GM18517 (cell line): ENCODE measurements at regions not wholly inside any gene's neighbourhood (a gene's known extent, or its start where the extent isn't known, plus 50 kb on each side); places are given as distances from the start of the nearest gene placed in this dataset.
"Not testable (repeated sequence)": the region's sequence is repeated elsewhere in the genome, so short reads cannot be mapped to it uniquely, and the experiment has no call there.

Experiments used
- ATAC-seq: cut with Tn5 transposase; IDR thresholded peaks from one replicate; pipeline ENCODE4 v1.9.1; 2021; ENCODE audit warnings: mild to moderate bottlenecking, moderate library complexity; ENCODE audit not compliant: unreplicated experiment

GRCh38 chr6:19892260-19892659 lies 55.1 kb downstream of the ID4 start:
- no peak for ATAC-seq

GRCh38 chr6:19895866-19896692 lies 58.9 kb downstream of the ID4 start:
- ATAC-seq = no peak

GRCh38 chr6:19896693-19897010 lies 59.5 kb downstream of the ID4 start:
- ATAC-seq = no peak

- no peak for ATAC-seq
Observed at GRCh38 chr6:19898141-19898740, 61.1 kb downstream of the ID4 start.

- no peak for ATAC-seq
Observed at GRCh38 chr6:19902201-19902600, 65.0 kb downstream of the ID4 start.

- not testable (repeated sequence) for ATAC-seq
Observed at GRCh38 chr6:19904408-19904807, 67.2 kb downstream of the ID4 start.

GRCh38 chr6:19905584-19905983 lies 68.4 kb downstream of the ID4 start:
- no peak for ATAC-seq

GRCh38 chr6:19906171-19906570 lies 69.0 kb downstream of the ID4 start:
- ATAC-seq = no peak

GRCh38 chr6:19911223-19911622 lies 74.1 kb downstream of the ID4 start:
- no peak for ATAC-seq

GRCh38 chr6:19918436-19918835 lies 81.3 kb downstream of the ID4 start:
- ATAC-seq = no peak

- no peak for ATAC-seq
Observed at GRCh38 chr6:19921786-19922185, 84.6 kb downstream of the ID4 start.

- no peak for ATAC-seq
Observed at GRCh38 chr6:19925533-19925932, 88.4 kb downstream of the ID4 start.

GRCh38 chr6:19928461-19928860 lies 91.3 kb downstream of the ID4 start:
- no peak for ATAC-seq

- no peak for ATAC-seq
Observed at GRCh38 chr6:19929312-19929711, 92.1 kb downstream of the ID4 start.

- no peak for ATAC-seq
Observed at GRCh38 chr6:19934996-19935591, 97.9 kb downstream of the ID4 start.

GRCh38 chr6:19939321-19939720 lies 102.2 kb downstream of the ID4 start:
- not testable (repeated sequence) for ATAC-seq

- not testable (repeated sequence) for ATAC-seq
Observed at GRCh38 chr6:19939926-19940325, 102.8 kb downstream of the ID4 start.

GRCh38 chr6:19943042-19943441 lies 105.9 kb downstream of the ID4 start:
- ATAC-seq = no peak

GRCh38 chr6:19945843-19946358 lies 108.7 kb downstream of the ID4 start:
- ATAC-seq = no peak

GRCh38 chr6:19949155-19949554 lies 112.0 kb downstream of the ID4 start:
- ATAC-seq = no peak

GRCh38 chr6:19964115-19964514 lies 126.9 kb downstream of the ID4 start:
- no peak for ATAC-seq

- ATAC-seq = no peak
Observed at GRCh38 chr6:19968201-19968600, 131.0 kb downstream of the ID4 start.
